GM12878 (cell line): ENCODE measurements at regions not wholly inside any gene's neighbourhood (a gene's known extent, or its start where the extent isn't known, plus 50 kb on each side); places are given as distances from the start of the nearest gene placed in this dataset.

Experiments used
- ATAC-seq: fragments of 200-7000 bp; cut with Tn5 transposase; 3 replicates; pipeline ENCODE4 v1.9.1; 2020; ENCODE audit warnings: mild to moderate bottlenecking, moderate library complexity
- BruUV-seq: library from RNA; stranded (reverse); fragments of 400-500 nt; replicated peaks from 2 replicates; lab custom pipeline; 2021; lab: Mats Ljungman, UMichigan
- CTCF ChIA-PET: fragments of 300-600 bp; sonication (Branson Sonifier 250); formaldehyde crosslinking; extraction: SDS; loops from one replicate; lab custom pipeline; 2021; ENCODE audit warnings: inconsistent platforms; lab: Yijun Ruan, JAX
- POLR2A ChIA-PET: fragments of 350-600 bp; formaldehyde crosslinking; extraction: SDS; loops from one replicate; lab custom pipeline; 2021; ENCODE audit warnings: inconsistent platforms; lab: Charles Lee
- RAD21 ChIA-PET: fragments of 300-600 bp; sonication (Branson Sonifier 250); formaldehyde crosslinking; loops from one replicate; lab custom pipeline; 2023; ENCODE audit warnings: antibody characterized with exemption; ENCODE audit not compliant: unreplicated experiment; lab: Charles Lee
- SMC1A ChIA-PET: fragments of 300-600 bp; sonication (Branson Sonifier 250); formaldehyde crosslinking; loops from one replicate; lab custom pipeline; 2023; ENCODE audit not compliant: unreplicated experiment, uncharacterized antibody; lab: Charles Lee
- DNase-seq: peaks from one replicate; pipeline ENCODE4 v3.0.0-alpha.2; 2011; ENCODE audit warnings: low read depth, low spot score
- FAIRE-seq: peaks from 3 replicates; lab custom pipeline; 2011; peaks lifted over from hg19 to GRCh38; lab: Jason Lieb, UNC
- H2AFZ ChIP-seq: 2 replicates; pipeline ENCODE4 v1.6.0; 2011; ENCODE audit warnings: low read depth, low read length, control low read depth; ENCODE audit not compliant: control insufficient read depth
- H3K27ac ChIP-seq: 2 replicates; pipeline ENCODE4 v1.5.1; 2011; ENCODE audit warnings: control low read depth; ENCODE audit not compliant: control insufficient read depth, insufficient read depth
- H3K27me3 ChIP-seq, 2 experiments: replicated peaks in 1 of 2; 2 replicates each; pipeline versions ENCODE4 v1.6.0 to v1.6.1; 2011; ENCODE audit warnings: low read length in 1 of 2; ENCODE audit not compliant: control insufficient read depth in 2 of 2, insufficient read depth in 2 of 2
- H3K36me3 ChIP-seq, 2 experiments: 2 replicates each; pipeline ENCODE4 v1.5.1; 2011; ENCODE audit warnings: low read length in 1 of 2; ENCODE audit not compliant: control insufficient read depth in 2 of 2, insufficient read depth in 2 of 2
- H3K4me1 ChIP-seq: 2 replicates; pipeline ENCODE4 v1.6.1; 2011; ENCODE audit warnings: mild to moderate bottlenecking, low read length, moderate library complexity, mixed read lengths; ENCODE audit not compliant: control insufficient read depth, insufficient read depth
- H3K4me2 ChIP-seq: 2 replicates; pipeline ENCODE4 v1.6.0; 2011; ENCODE audit warnings: control low read depth; ENCODE audit not compliant: control insufficient read depth, insufficient read depth
- H3K4me3 ChIP-seq: fragments of 200-600 bp; sonication (generic); 2 replicates; pipeline ENCODE4 v1.5.1; 2016
- H3K79me2 ChIP-seq: 2 replicates; pipeline ENCODE4 v1.6.0; 2011; ENCODE audit warnings: low read length; ENCODE audit not compliant: control insufficient read depth, insufficient read depth
- H3K9ac ChIP-seq: 2 replicates; pipeline ENCODE4 v1.8.0; 2011; ENCODE audit warnings: low read length, control low read depth, mixed read lengths; ENCODE audit not compliant: control insufficient read depth, insufficient read depth
- H3K9me3 ChIP-seq: replicated peaks from 3 replicates; pipeline ENCODE4 v1.5.1; 2011; ENCODE audit warnings: mild to moderate bottlenecking, low read length; ENCODE audit not compliant: control insufficient read depth, insufficient read depth
- H4K20me1 ChIP-seq: 2 replicates; pipeline ENCODE4 v1.6.0; 2011; ENCODE audit not compliant: control insufficient read depth, insufficient read depth
- ATF7 ChIP-seq: fragments of 450-650 bp; IDR thresholded peaks from 2 replicates; pipeline ENCODE4 v1.6.1; 2016; ENCODE audit warnings: low read depth, mild to moderate bottlenecking
- ESRRA ChIP-seq: IDR thresholded peaks from 2 replicates; pipeline ENCODE4 v1.6.1; 2012; ENCODE audit warnings: mild to moderate bottlenecking, low read length, improper control_type of control experiment
- EZH2 ChIP-seq: IDR thresholded peaks from 2 replicates; pipeline ENCODE4 v1.6.1; 2012; ENCODE audit warnings: low read depth, mild to moderate bottlenecking, control low read depth, inconsistent platforms, low read length, borderline replicate concordance; ENCODE audit not compliant: control insufficient read depth
- LARP7 ChIP-seq: fragments of 450-650 bp; IDR thresholded peaks from 2 replicates; pipeline ENCODE4 v1.6.1; 2017; ENCODE audit warnings: mild to moderate bottlenecking
- MTA2 ChIP-seq: fragments of 450-650 bp; IDR thresholded peaks from 2 replicates; pipeline ENCODE4 v1.6.1; 2016; ENCODE audit warnings: low read depth, mild to moderate bottlenecking, moderate library complexity
- TBL1XR1 ChIP-seq: IDR thresholded peaks from 2 replicates; pipeline ENCODE4 v1.6.1; 2012; ENCODE audit warnings: low read depth, low read length, improper control_type of control experiment
- WGBS: methylation state at CpG from one replicate; pipeline ENCODE4 v1.1.6; 2016; ENCODE audit warnings: low lambda C conversion rate; ENCODE audit not compliant: insufficient replicate concordance, insufficient coverage; ENCODE audit errors: missing lambda C conversion rate; 5-methylcytosine and 5-hydroxymethylcytosine counted together
- in situ Hi-C: fragments of 300-500 bp; cut with MboI; formaldehyde crosslinking; loops from 9 replicates; pipeline ENCODE4 v1.14.3; 2018; ENCODE audit warnings: mixed read lengths
- intact Hi-C: fragments of 100-400 bp; cut with micrococcal nuclease; formaldehyde crosslinking; loops from one replicate; pipeline ENCODE4 v1.14.2; 2022; ENCODE audit not compliant: unreplicated experiment
- TF ChIP-seq, protein P1 (sequence below): fragments of 450-650 bp; IDR thresholded peaks from 2 replicates; pipeline ENCODE4 v1.6.1; 2017; ENCODE audit warnings: low read depth, mild to moderate bottlenecking, moderate library complexity

- TF ChIP-seq, protein P1, sequence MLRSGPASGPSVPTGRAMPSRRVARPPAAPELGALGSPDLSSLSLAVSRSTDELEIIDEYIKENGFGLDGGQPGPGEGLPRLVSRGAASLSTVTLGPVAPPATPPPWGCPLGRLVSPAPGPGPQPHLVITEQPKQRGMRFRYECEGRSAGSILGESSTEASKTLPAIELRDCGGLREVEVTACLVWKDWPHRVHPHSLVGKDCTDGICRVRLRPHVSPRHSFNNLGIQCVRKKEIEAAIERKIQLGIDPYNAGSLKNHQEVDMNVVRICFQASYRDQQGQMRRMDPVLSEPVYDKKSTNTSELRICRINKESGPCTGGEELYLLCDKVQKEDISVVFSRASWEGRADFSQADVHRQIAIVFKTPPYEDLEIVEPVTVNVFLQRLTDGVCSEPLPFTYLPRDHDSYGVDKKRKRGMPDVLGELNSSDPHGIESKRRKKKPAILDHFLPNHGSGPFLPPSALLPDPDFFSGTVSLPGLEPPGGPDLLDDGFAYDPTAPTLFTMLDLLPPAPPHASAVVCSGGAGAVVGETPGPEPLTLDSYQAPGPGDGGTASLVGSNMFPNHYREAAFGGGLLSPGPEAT = no peak
- no peak for TF ChIP-seq MTA2
- TF ChIP-seq TBL1XR1 = no peak
- TF ChIP-seq ESRRA = no peak
- TF ChIP-seq EZH2 = no peak
- no peak for TF ChIP-seq LARP7
These were observed 80.6 kb downstream of the RPL27A start (continued) for GRCh38 chr11:8763070-8763685.

DNA sequence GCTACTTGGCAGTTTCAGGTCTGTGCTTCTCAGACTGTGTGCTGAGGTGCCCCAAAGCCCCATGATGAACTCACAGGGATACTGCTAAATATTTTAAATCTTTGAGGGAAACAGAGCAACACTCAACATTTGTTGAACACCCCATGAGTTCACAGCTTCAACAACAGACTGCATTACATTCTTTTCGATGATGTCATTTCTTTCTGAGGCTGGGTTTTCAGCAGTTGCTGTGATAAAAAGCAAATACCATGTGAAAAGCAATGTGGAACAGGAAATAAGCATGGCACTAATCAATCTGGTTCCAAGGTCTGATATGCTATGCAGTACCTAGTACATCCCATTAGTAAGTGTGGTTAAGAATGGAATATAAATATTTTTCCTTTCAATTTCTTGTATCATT lies 82.7 kb downstream of the RPL27A start:
- intact Hi-C loops (no loop called here), in situ Hi-C loops (no loop called here)
- POLR2A ChIA-PET = no interaction called here
- H3K79me2 ChIP-seq = no peaks in the 10 kb centered on the region
- no peaks in the 10 kb centered on the region for H3K4me1 ChIP-seq
- CTCF ChIA-PET = no interaction called here
- no peaks in the 10 kb centered on the region for H4K20me1 ChIP-seq
- H3K4me2 ChIP-seq = no peak overlapping the region
- RAD21 ChIA-PET = no interaction called here
- no peak overlapping the region for H3K9ac ChIP-seq
- no peaks in the 10 kb centered on the region for H3K27me3 ChIP-seq
- TF ChIP-seq TBL1XR1 = no peak
- peak; percentile 73; the same call in 1 of the 2 replicates for TF ChIP-seq ATF7
- no TSS peak for BruUV-seq
- H3K9me3 ChIP-seq = no peaks in the 10 kb centered on the region
- whole genome bisulfite sequencing = 100% methylated on average over 1 of the region's 1 CpG
- no peak for FAIRE-seq
- no peak for ATAC-seq
- no peak overlapping the region for H3K27ac ChIP-seq
- H2AFZ ChIP-seq = no peak overlapping the region
- no peaks in the 10 kb centered on the region for H3K36me3 ChIP-seq
- H3K4me3 ChIP-seq = no peak overlapping the region
- DNase-seq = no peak
- SMC1A ChIA-PET = no interaction called here
